DND-41 (cell line): ENCODE measurements at regions not wholly inside any gene's neighbourhood (a gene's known extent, or its start where the extent isn't known, plus 50 kb on each side); places are given as distances from the start of the nearest gene placed in this dataset.

Experiments used
- ATAC-seq: fragments of 200-7000 bp; cut with Tn5 transposase; 3 replicates; pipeline ENCODE4 v1.9.1; 2021; ENCODE audit warnings: low read depth; ENCODE audit not compliant: insufficient read depth
- DNase-seq: peaks from one replicate; pipeline ENCODE4 v3.0.0-alpha.2; 2020
- H2AFZ ChIP-seq: 2 replicates; pipeline ENCODE4 v1.6.0; 2012; ENCODE audit warnings: low read depth, low read length
- H3K27ac ChIP-seq: 2 replicates; pipeline ENCODE4 v1.5.1; 2012; ENCODE audit warnings: low read length, inconsistent platforms
- H3K27me3 ChIP-seq: fragments of 200-600 bp; sonication (generic); 2 replicates; pipeline ENCODE4 v1.6.0; 2012; ENCODE audit warnings: low read length, mild to moderate bottlenecking, inconsistent platforms; ENCODE audit not compliant: insufficient read depth, poor library complexity
- H3K36me3 ChIP-seq: 2 replicates; pipeline ENCODE4 v1.5.1; 2012; ENCODE audit warnings: low read length, inconsistent platforms; ENCODE audit not compliant: insufficient read depth
- H3K4me1 ChIP-seq: 2 replicates; pipeline ENCODE4 v1.5.1; 2012; ENCODE audit warnings: mild to moderate bottlenecking, low read length; ENCODE audit not compliant: insufficient read depth
- H3K4me2 ChIP-seq: 2 replicates; pipeline ENCODE4 v1.6.0; 2012; ENCODE audit warnings: mild to moderate bottlenecking, moderate library complexity, low read length, inconsistent platforms; ENCODE audit not compliant: insufficient read depth
- H3K4me3 ChIP-seq, 2 experiments: fragments of 200-600 bp in 1 of 2; shearing (Covaris generic) in 1 of 2; 2 replicates each; pipeline ENCODE4 v1.5.1; 2012 to 2016; ENCODE audit warnings: inconsistent platforms in 2 of 2, low read length in 2 of 2, mild to moderate bottlenecking in 2 of 2, low read depth in 1 of 2, moderate library complexity in 1 of 2
- H3K79me2 ChIP-seq: 2 replicates; pipeline ENCODE4 v1.6.0; 2012; ENCODE audit warnings: low read length, inconsistent platforms; ENCODE audit not compliant: insufficient read depth
- H3K9ac ChIP-seq: 2 replicates; pipeline ENCODE4 v1.6.0; 2012; ENCODE audit warnings: low read depth, mild to moderate bottlenecking, inconsistent platforms, low read length, moderate library complexity
- H3K9me3 ChIP-seq: 2 replicates; pipeline ENCODE4 v1.5.1; 2012; ENCODE audit warnings: low read length, moderate library complexity, mild to moderate bottlenecking, inconsistent platforms; ENCODE audit not compliant: insufficient read depth, severe bottlenecking
- H4K20me1 ChIP-seq: 2 replicates; pipeline ENCODE4 v1.6.0; 2012; ENCODE audit warnings: low read length; ENCODE audit not compliant: insufficient read depth
- EZH2 ChIP-seq: IDR thresholded peaks from 3 replicates; pipeline ENCODE4 v1.6.1; 2012; ENCODE audit warnings: borderline replicate concordance, low read depth, mild to moderate bottlenecking, moderate library complexity, low read length, inconsistent platforms; ENCODE audit not compliant: severe bottlenecking
- TF ChIP-seq, protein P1 (sequence below): IDR thresholded peaks from 2 replicates; pipeline ENCODE4 v1.5.1; 2012; ENCODE audit warnings: borderline replicate concordance, low read length, moderate library complexity, mild to moderate bottlenecking; ENCODE audit not compliant: poor library complexity, severe bottlenecking; ENCODE audit errors: extremely low read depth

DNA sequence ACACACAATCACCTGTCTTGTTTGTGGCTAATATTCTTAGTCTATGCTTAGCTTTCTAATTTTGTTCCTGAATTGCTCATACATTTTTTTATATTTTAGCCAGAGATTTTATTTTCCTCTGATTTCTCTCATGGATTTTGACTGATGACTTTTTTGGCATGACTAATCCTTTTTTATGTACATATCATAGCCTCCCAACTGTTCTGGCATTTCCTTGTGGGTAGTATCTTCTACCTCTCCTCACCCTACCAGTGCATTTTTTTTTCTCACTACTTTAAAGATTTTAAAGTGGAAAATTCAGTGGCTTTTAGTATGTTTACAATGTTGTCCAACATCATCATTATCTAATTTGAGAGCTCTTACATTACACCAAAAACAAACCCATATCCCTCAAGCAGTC is 84.4 kb upstream of the TENM4 start:
- Histone ChIP-seq H4K20me1 (no peaks in the 10 kb centered on the region), H3K9me3 (no peaks in the 10 kb centered on the region), H3K4me2 (no peak overlapping the region), H2AFZ (no peak overlapping the region), H3K27me3 (no peaks in the 10 kb centered on the region), H3K4me1 (no peaks in the 10 kb centered on the region), H3K79me2 (no peaks in the 10 kb centered on the region), H3K36me3 (no peaks in the 10 kb centered on the region), H3K27ac (no peak overlapping the region), H3K9ac (no peak overlapping the region), H3K4me3 (no peak overlapping the region)
- TF ChIP-seq, protein P1, sequence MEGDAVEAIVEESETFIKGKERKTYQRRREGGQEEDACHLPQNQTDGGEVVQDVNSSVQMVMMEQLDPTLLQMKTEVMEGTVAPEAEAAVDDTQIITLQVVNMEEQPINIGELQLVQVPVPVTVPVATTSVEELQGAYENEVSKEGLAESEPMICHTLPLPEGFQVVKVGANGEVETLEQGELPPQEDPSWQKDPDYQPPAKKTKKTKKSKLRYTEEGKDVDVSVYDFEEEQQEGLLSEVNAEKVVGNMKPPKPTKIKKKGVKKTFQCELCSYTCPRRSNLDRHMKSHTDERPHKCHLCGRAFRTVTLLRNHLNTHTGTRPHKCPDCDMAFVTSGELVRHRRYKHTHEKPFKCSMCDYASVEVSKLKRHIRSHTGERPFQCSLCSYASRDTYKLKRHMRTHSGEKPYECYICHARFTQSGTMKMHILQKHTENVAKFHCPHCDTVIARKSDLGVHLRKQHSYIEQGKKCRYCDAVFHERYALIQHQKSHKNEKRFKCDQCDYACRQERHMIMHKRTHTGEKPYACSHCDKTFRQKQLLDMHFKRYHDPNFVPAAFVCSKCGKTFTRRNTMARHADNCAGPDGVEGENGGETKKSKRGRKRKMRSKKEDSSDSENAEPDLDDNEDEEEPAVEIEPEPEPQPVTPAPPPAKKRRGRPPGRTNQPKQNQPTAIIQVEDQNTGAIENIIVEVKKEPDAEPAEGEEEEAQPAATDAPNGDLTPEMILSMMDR, result no peak
- TF ChIP-seq EZH2, result no peak
- DNase-seq, result no peak
- no peak for ATAC-seq

DNA sequence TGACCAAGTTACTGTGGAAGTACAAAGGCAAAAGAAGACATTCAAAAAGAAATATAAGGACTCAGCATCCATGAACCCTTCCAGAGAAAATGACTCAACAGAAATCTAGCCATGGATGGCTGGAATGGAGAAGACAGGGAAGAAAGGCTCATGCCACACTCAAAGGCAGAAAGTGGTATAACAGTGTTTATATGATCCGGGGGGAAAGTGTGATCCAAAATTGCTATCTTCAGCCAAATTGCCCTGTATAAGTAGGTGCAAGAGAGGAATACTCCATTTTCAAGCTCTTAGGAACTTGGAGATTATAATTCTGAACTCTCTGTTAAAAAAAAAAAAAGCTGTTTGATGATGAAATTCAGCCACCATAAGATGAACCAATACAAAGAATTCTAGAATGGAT is 81.8 kb upstream of the TENM4 start:
- TF ChIP-seq, protein P1, result no peak
- no peak for TF ChIP-seq EZH2
- no peak for DNase-seq
- H3K9ac ChIP-seq, result no peak overlapping the region
- H3K36me3 ChIP-seq, result no peaks in the 10 kb centered on the region
- peaks cover 2% of the 10 kb centered on the region for H3K27me3 ChIP-seq
- no peaks in the 10 kb centered on the region for H4K20me1 ChIP-seq
- H3K4me3 ChIP-seq, result no peak overlapping the region
- ATAC-seq, result no peak
- no peaks in the 10 kb centered on the region for H3K4me1 ChIP-seq
- no peaks in the 10 kb centered on the region for H3K9me3 ChIP-seq
- no peak overlapping the region for H2AFZ ChIP-seq
- no peaks in the 10 kb centered on the region for H3K79me2 ChIP-seq
- H3K4me2 ChIP-seq, result no peak overlapping the region
- H3K27ac ChIP-seq, result no peak overlapping the region

DNA sequence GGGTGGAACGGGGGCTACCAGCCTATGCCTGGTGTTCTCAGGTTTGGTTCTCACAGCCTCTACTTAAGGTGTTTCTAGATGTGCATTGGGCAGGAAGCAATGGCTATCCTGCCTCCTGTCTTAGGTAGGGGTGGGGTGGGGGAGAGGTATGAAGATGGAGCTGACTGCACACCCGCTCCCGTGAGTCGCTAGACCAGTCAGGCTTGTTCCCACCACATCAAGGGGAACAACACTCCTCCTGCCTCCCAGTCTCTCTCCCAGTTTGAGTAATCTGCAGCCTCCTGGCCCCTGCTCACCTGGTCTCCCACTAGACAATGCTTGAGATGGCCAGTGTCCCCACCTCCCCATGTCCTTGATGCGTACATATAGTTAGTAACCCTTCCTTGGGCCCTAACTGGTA is 79.3 kb upstream of the TENM4 start:
- Histone ChIP-seq H3K4me3 (no peak overlapping the region), H3K4me1 (no peaks in the 10 kb centered on the region), H3K27ac (no peak overlapping the region), H3K9me3 (no peaks in the 10 kb centered on the region), H3K4me2 (no peak overlapping the region), H4K20me1 (no peaks in the 10 kb centered on the region), H3K79me2 (no peaks in the 10 kb centered on the region), H3K36me3 (no peaks in the 10 kb centered on the region), H3K27me3 (peaks cover 9% of the 10 kb centered on the region), H2AFZ (no peak overlapping the region), H3K9ac (no peak overlapping the region)
- TF ChIP-seq, protein P1, result no peak
- no peak for TF ChIP-seq EZH2
- ATAC-seq, result no peak
- DNase-seq, result no peak

DNA sequence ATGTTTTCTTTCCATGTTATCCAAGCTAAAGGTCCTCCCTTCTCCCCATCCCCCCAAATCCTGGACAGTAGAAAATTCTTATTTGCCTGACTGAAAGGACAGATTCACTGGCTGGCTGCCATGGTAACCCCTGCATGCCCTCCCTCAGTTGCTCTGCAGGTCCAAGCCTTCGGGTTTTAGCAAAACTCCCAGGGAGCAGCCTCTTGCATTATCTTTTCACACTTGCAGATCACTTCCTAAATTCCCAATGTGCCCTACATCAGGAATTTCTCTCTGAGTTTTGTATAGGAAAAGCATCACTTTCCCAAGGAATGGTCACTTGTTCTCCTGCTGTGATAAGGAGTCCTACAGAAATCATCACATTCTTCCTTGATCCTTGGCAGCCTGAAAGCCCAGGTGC is 75.0 kb upstream of the TENM4 start:
- Histone ChIP-seq H3K4me1 (no peaks in the 10 kb centered on the region), H3K36me3 (no peaks in the 10 kb centered on the region), H3K9me3 (no peaks in the 10 kb centered on the region), H2AFZ (no peak overlapping the region), H3K27ac (no peak overlapping the region), H3K4me3 (no peak overlapping the region), H3K4me2 (no peak overlapping the region), H3K79me2 (no peaks in the 10 kb centered on the region), H4K20me1 (no peaks in the 10 kb centered on the region), H3K27me3 (peaks cover 10% of the 10 kb centered on the region), H3K9ac (no peak overlapping the region)
- TF ChIP-seq, protein P1, result no peak
- no peak for TF ChIP-seq EZH2
- DNase-seq (no peak), ATAC-seq (no peak)
